Type B pancreatic cell (in vitro differentiated cells): ENCODE measurements at regions not wholly inside any gene's neighbourhood (a gene's known extent, or its start where the extent isn't known, plus 50 kb on each side); places are given as distances from the start of the nearest gene placed in this dataset.

Experiments
- DNase-seq: peaks from one replicate; pipeline ENCODE4 v3.0.0; 2021; ENCODE audit warnings: mixed read lengths; ENCODE audit not compliant: unreplicated experiment; ENCODE audit errors: extremely low spot score
- H3K27ac Mint-ChIP-seq: 2 replicates; pipeline ENCODE4 v1.8.0; 2021; ENCODE audit warnings: mild to moderate bottlenecking, mixed read lengths
- H3K27me3 Mint-ChIP-seq: 2 replicates; pipeline ENCODE4 v1.8.0; 2021; ENCODE audit warnings: mixed read lengths
- H3K36me3 Mint-ChIP-seq: 2 replicates; pipeline ENCODE4 v1.8.0; 2021; ENCODE audit warnings: mixed read lengths
- H3K4me1 Mint-ChIP-seq: one replicate; pipeline ENCODE4 v1.8.0; 2021; ENCODE audit warnings: mixed read lengths; ENCODE audit not compliant: unreplicated experiment
- H3K4me3 Mint-ChIP-seq: 2 replicates; pipeline ENCODE4 v1.8.0; 2021; ENCODE audit warnings: mild to moderate bottlenecking, mixed read lengths
- H3K9me3 Mint-ChIP-seq: 2 replicates; pipeline ENCODE4 v1.8.0; 2021; ENCODE audit warnings: mixed read lengths
- CTCF ChIP-seq: fragments of 200-600 bp; sonication (generic); conservative IDR thresholded peaks from 2 replicates; pipeline ENCODE4 v1.5.0; 2021; ENCODE audit warnings: antibody characterized with exemption, mild to moderate bottlenecking

GRCh38 chr4:127217586-127218229, 415.0 kb upstream of the INTU start:
- no peak for TF ChIP-seq CTCF

GRCh38 chr4:127219232-127219631, 413.5 kb upstream of the INTU start:
- Mint-ChIP-seq H3K4me3 (no peak overlapping the region), H3K4me1 (no peaks in the 10 kb centered on the region), H3K9me3 (no peaks in the 10 kb centered on the region), H3K27ac (no peak overlapping the region), H3K36me3 (no peaks in the 10 kb centered on the region), H3K27me3 (no peaks in the 10 kb centered on the region)
- no peak for DNase-seq
- no peak for TF ChIP-seq CTCF

More at GRCh38 chr4:127217586-127218229, 415.0 kb upstream of the INTU start:
- no peak overlapping the region for H3K4me3 Mint-ChIP-seq
- no peaks in the 10 kb centered on the region for H3K27me3 Mint-ChIP-seq
- no peak overlapping the region for H3K27ac Mint-ChIP-seq
- no peaks in the 10 kb centered on the region for H3K4me1 Mint-ChIP-seq
- H3K9me3 Mint-ChIP-seq, result no peaks in the 10 kb centered on the region
- DNase-seq, result no peak
- no peaks in the 10 kb centered on the region for H3K36me3 Mint-ChIP-seq

GRCh38 chr4:127224556-127224955, 408.2 kb upstream of the INTU start:
- Mint-ChIP-seq H3K27ac (no peak overlapping the region), H3K9me3 (peaks cover 6% of the 10 kb centered on the region), H3K4me3 (no peak overlapping the region)

GRCh38 chr4:127229855-127230608, 402.7 kb upstream of the INTU start:
- H3K4me3 Mint-ChIP-seq, result no peak overlapping the region
- peaks cover 5% of the 10 kb centered on the region for H3K9me3 Mint-ChIP-seq
- H3K4me1 Mint-ChIP-seq, result peaks cover 6% of the 10 kb centered on the region
- no peaks in the 10 kb centered on the region for H3K27me3 Mint-ChIP-seq
- DNase-seq, result no peak
- TF ChIP-seq CTCF, result no peak
- H3K27ac Mint-ChIP-seq, result no peak overlapping the region
- no peaks in the 10 kb centered on the region for H3K36me3 Mint-ChIP-seq

More at GRCh38 chr4:127224556-127224955, 408.2 kb upstream of the INTU start:
- DNase-seq, result no peak
- H3K4me1 Mint-ChIP-seq, result no peaks in the 10 kb centered on the region
- H3K27me3 Mint-ChIP-seq, result no peaks in the 10 kb centered on the region
- TF ChIP-seq CTCF, result no peak
- no peaks in the 10 kb centered on the region for H3K36me3 Mint-ChIP-seq

- Mint-ChIP-seq H3K27me3 (no peaks in the 10 kb centered on the region), H3K9me3 (peaks cover 3% of the 10 kb centered on the region), H3K4me1 (peaks cover 19% of the 10 kb centered on the region), H3K4me3 (no peak overlapping the region), H3K27ac (no peak overlapping the region), H3K36me3 (no peaks in the 10 kb centered on the region)
- no peak for DNase-seq
- no peak for TF ChIP-seq CTCF
Observed at GRCh38 chr4:127236889-127237288, 395.9 kb upstream of the INTU start.
